Fibroblast of peridontal ligament (primary cell): ENCODE measurements at regions not wholly inside any gene's neighbourhood (a gene's known extent, or its start where the extent isn't known, plus 50 kb on each side); places are given as distances from the start of the nearest gene placed in this dataset.
"Not testable (repeated sequence)": the region's sequence is repeated elsewhere in the genome, so short reads cannot be mapped to it uniquely, and the experiment has no call there.

Experiments
- DNase-seq: peaks from one replicate; pipeline ENCODE4 v3.0.0-alpha.2; 2010; ENCODE audit errors: extremely low read depth

- DNase-seq, result no peak
These were observed 53.8 kb downstream of the ADRB2 start for GRCh38 chr5:148880197-148880596.

DNA sequence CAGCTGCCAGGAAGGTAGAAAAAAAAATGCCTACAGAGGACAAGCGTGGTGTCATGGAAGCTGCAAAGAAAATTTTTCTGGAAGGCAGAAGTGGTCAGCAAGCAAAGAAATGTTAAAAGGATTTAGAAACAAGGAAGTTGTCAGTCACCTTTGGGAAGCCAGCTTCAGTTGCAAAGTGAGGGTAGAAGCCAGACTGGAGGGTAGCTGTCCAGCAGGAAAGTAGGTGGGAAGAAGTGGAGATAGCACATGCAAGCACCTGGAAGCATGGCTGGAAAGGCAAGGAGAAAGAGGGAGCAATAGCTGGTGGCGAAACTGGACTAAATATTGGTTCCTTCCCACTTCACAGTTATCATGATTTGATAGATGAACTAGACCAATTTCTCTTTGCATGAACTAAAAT lies 54.3 kb downstream of the ADRB2 start:
- no peak for DNase-seq

DNA sequence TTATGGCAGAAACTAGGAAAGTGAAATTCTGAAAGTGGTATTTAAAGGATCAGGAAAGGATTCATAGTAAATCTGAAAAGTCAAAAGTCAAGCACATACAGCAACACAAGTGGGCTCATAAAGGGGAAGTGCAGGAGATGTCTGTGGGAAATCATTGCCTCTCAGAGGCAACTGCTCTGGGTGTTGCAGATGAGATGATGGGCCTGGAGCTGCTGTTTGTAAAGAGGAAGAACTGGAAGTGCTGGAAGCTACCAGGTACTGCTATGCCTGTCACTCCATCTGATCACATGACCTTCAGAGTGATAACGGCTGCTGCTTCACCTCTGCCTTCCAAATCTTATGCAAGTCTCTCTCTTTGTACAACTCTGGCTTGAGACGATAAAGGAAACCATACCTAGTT lies 55.9 kb downstream of the ADRB2 start:
- DNase-seq, result no peak

GRCh38 chr5:148884339-148885020 lies 58.1 kb downstream of the ADRB2 start:
- DNase-seq, result no peak

GRCh38 chr5:148887123-148887881 lies 60.9 kb downstream of the ADRB2 start:
- no peak for DNase-seq

DNA sequence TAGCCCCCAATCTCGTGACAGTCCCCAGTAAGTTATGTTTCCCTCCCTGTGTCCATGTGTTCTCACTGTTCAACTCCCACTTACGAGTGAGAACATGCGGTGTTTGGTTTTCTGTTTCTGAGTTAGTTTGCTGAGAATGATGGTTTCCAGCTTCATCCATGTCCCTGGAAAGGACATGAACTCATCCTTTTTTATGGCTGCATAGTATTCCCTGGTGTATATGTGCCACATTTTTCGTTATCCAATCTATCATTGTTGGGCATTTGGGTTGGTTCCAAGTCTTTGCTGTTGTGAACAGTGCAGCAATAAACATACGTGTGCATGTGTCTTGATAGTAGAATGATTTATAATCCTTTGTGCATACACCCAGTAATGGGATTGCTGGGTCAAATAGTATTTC lies 63.5 kb downstream of the ADRB2 start:
- DNase-seq, result not testable (repeated sequence)

DNA sequence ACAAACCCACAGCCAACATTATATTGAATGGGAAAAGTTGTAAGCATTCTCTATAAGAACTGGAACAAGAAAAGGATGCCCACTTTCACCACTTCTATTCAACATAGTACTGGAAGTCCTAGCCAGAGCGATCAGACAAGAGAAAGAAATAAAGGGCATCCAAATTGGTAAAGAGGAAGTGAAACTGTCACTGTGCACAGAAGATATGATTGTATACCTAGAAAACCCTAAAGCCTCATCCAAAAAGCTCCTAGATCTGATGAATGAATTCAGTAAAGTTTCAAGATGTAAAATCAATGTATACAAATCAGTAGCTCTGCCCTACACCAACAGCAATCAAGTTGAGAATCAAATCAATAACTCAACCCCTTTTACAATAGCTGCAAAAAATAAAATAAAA lies 69.0 kb downstream of the ADRB2 start:
- DNase-seq, result not testable (repeated sequence)

- DNase-seq, result peak; percentile 78
These were observed 71.4 kb downstream of the ADRB2 start for GRCh38 chr5:148897842-148898241.

DNA sequence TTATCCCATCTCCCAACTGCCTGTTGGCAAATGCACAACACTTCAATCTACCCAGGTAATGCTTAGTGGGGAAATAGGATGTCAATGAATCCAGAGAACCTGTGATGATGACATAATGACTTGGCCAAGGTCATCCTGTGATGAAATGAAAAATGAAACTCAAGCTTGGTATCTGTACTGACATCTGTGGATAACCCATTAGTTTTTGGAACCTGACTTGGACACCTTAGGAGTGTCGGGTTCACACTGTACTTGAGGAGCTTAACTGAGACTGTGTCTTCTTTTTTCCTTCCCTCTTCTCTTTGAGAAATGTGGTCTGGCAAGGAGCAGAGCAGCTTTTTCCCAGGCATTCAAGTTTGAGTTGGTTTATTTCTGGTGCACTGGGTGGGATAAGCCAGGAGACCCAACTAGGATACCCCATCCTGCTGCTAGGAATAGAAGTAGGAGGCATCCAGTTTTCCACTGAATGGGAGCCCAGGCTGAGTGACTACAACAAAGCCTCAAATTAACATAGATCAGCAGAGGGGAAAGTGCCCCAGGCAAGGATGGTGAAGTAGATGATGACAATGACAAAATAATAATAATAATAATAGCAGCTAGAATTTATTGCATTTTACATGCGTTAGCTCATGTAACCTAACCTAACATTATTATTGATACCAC lies 72.1 kb downstream of the ADRB2 start:
- no peak for DNase-seq

- no peak for DNase-seq
These were observed 73.6 kb downstream of the ADRB2 start for GRCh38 chr5:148899993-148900392.

DNA sequence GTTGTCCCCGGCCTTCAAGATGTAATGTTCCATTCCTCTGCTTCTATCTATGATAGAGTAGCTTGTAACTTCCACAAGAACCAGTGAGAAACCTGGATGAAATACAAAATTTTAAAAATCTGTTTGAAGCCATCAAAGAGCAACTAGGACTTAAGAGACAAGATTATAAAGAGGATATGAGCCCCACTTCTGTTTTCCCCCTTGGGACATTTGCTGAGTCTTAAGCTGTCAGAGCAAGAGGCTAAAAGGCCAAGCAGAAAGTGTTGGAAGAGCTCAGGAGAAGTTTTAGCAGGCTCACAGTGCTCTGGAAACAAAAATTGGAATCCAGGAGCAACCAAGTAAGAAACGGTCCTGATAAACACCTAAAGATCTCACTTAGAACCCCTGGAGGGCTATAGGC lies 76.1 kb downstream of the ADRB2 start:
- DNase-seq, result no peak

GRCh38 chr5:148903587-148903986 lies 77.2 kb downstream of the ADRB2 start:
- no peak for DNase-seq

GRCh38 chr5:148904440-148904839 lies 78.0 kb downstream of the ADRB2 start:
- DNase-seq, result no peak

- DNase-seq, result no peak
These were observed 79.1 kb downstream of the ADRB2 start for GRCh38 chr5:148905541-148905940.

GRCh38 chr5:148906968-148907367 lies 80.6 kb downstream of the ADRB2 start:
- no peak for DNase-seq

- DNase-seq, result peak; percentile 80
These were observed 82.6 kb downstream of the ADRB2 start for GRCh38 chr5:148909040-148909439.

GRCh38 chr5:148909766-148910165 lies 83.4 kb downstream of the ADRB2 start:
- no peak for DNase-seq

DNA sequence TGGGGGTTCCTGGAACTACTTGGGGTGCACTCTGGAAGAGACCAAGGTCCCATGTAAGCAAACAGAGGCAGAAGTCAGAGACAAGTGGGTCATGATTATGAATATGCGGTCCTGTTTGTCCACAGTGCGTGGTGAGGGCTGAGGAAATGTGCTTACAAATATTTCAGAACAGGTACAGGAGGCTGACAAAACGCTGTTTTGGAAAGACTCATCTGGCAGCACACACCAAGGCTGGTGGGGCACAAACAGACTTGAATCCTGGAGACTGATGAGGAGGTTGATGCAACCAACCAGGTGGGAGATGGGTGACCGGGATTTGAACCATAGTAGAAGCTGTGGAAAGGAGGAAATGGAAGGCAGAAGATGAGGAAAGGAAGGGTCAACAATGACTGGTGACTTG lies 83.8 kb downstream of the ADRB2 start:
- no peak for DNase-seq

DNA sequence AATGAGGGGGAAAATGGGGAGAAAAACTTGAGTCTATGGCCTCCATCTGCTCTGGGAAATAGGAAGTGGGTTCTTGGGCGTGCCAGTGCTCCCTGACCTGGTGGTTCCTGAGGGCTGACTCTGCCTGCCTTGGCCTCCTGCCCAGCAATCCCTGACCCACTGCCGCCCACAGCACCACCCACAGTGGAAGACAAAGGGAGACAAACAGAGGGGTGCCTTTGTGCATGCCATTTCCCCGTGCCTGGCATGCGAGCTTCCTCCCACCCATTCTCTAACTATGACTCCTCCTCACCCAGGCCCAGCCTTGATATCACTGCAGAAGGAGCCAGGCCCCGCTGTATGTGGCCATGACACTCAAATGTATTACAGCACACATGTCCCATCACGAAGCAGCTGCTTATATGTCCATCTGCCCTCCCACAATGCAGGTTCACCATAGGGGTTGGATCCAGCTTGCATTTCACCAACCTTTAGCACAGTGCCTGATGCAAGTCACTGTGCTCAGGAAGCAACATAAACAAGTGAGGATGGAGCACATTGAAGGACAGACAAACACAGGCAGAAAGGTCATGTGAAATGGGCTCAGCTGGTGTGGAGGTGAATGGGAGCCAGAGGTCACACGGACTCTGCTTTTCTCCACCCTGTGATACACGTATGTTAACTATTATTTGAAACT lies 84.4 kb downstream of the ADRB2 start:
- peak; percentile 41 for DNase-seq

DNA sequence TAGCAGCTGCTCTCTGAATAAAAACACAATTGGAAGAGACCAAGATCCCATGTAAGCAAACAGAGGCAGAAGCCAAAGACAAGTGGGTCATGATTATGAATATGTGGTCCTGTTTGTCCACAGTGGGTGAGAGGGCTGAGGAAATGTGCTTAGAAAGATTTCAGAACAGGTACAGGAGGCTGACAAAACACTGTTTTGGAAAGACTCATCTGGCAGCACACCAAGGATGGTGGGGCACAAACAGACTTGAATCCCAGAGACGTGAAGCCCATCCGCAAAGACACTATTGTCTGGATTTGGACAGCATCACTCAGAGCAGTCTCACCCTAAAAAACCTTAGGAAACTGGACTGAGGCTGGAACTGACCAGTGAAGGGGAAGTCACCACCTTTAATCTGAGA lies 85.0 kb downstream of the ADRB2 start:
- no peak for DNase-seq

GRCh38 chr5:148912146-148912545 lies 85.7 kb downstream of the ADRB2 start:
- peak; percentile 49 for DNase-seq

GRCh38 chr5:148912714-148913398 lies 86.4 kb downstream of the ADRB2 start:
- peak; percentile 96 for DNase-seq
